PC-3 (cell line): ENCODE measurements at regions not wholly inside any gene's neighbourhood (a gene's known extent, or its start where the extent isn't known, plus 50 kb on each side); places are given as distances from the start of the nearest gene placed in this dataset.

Source experiments
- EZH2 ChIP-seq: fragments of 300-600 bp; sonication (generic); IDR thresholded peaks from one replicate; pipeline ENCODE4 v1.6.1; 2017; ENCODE audit warnings: antibody characterized with exemption, mild to moderate bottlenecking, low read length; ENCODE audit not compliant: unreplicated experiment
- EZH2phosphoT487 ChIP-seq: fragments of 300-600 bp; sonication (generic); IDR thresholded peaks from 2 replicates; pipeline ENCODE4 v1.6.1; 2018; ENCODE audit warnings: mild to moderate bottlenecking, antibody characterized with exemption, low read length, borderline replicate concordance
- TF ChIP-seq, protein P1 (sequence below): fragments of 300-600 bp; sonication (generic); conservative IDR thresholded peaks from 2 replicates; pipeline ENCODE4 v1.5.1; 2017; ENCODE audit warnings: antibody characterized with exemption, low read depth, mild to moderate bottlenecking, low read length

DNA sequence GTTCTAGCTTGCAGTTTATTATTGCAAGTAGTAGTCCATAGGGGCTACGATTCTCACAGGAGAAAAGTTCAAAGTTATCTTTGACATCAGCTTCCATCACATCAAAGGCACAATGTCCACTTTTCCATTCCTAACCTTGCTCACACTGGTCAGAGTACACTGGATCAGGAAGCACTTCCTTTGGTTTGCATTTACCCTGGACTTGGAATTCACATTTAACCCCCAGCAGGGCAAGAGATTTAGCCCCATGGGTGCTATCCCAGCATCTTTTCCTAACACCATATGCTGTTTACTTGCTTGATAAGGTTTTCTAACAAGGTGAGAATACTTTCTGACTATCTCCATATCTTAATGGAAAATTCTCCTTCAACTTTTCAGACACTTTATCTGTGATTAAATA lies 55.6 kb upstream of the ASTN2 start:
- TF ChIP-seq, protein P1, sequence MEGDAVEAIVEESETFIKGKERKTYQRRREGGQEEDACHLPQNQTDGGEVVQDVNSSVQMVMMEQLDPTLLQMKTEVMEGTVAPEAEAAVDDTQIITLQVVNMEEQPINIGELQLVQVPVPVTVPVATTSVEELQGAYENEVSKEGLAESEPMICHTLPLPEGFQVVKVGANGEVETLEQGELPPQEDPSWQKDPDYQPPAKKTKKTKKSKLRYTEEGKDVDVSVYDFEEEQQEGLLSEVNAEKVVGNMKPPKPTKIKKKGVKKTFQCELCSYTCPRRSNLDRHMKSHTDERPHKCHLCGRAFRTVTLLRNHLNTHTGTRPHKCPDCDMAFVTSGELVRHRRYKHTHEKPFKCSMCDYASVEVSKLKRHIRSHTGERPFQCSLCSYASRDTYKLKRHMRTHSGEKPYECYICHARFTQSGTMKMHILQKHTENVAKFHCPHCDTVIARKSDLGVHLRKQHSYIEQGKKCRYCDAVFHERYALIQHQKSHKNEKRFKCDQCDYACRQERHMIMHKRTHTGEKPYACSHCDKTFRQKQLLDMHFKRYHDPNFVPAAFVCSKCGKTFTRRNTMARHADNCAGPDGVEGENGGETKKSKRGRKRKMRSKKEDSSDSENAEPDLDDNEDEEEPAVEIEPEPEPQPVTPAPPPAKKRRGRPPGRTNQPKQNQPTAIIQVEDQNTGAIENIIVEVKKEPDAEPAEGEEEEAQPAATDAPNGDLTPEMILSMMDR: no peak
- no peak for TF ChIP-seq EZH2
- no peak for TF ChIP-seq EZH2phosphoT487
